ENCODE measurements at regions not wholly inside any gene's neighbourhood (a gene's known extent, or its start where the extent isn't known, plus 50 kb on each side); places are given as distances from the start of the nearest gene placed in this dataset.

GRCh38 chr12:18849080-18849479, 111.2 kb downstream of the CAPZA3 start:
- Histone ChIP-seq H3K4me3 (ENCODE audit: insufficient read depth, low read depth, low read length) (no peak overlapping the region), H2BK120ac (ENCODE audit: low read depth, low read length) (no peak overlapping the region), H2AK9ac (replicated peaks; ENCODE audit: low read depth, low read length, poor library complexity) (no peak overlapping the region), H3K4ac (ENCODE audit: low read depth, low read length) (no peak overlapping the region), H3K18ac (ENCODE audit: low read depth, low read length) (no peak overlapping the region), H4K8ac (ENCODE audit: low read depth in 2 of 2, low read length in 2 of 2) (no peak overlapping the region), H2AK5ac (ENCODE audit: low read depth, low read length) (no peak overlapping the region), H4K20me1 (ENCODE audit: insufficient read depth, low read length) (no peaks in the 10 kb centered on the region), H3K14ac (replicated peaks; ENCODE audit: low read depth, low read length) (0 out of 2 replicates have a peak overlapping the region, but pooled peaks have one; percentile 10), H3K56ac (ENCODE audit: extremely low read depth, insufficient read depth, low read length) (no peak overlapping the region), H3K27me3 (ENCODE audit: control insufficient read depth, insufficient read depth, low read length) (no peaks in the 10 kb centered on the region; the same call in 1 of the 2 replicates), H3K4me1 (ENCODE audit: control insufficient read depth, insufficient read depth, low read length) (peaks cover 3% of the 10 kb centered on the region), H3K36me3 (ENCODE audit: control insufficient read depth, insufficient read depth, low read length) (no peaks in the 10 kb centered on the region), H3K27ac (ENCODE audit: insufficient read depth, low read length) (no peak overlapping the region), H3K9me1 (ENCODE audit: insufficient read depth, low read length) (no peaks in the 10 kb centered on the region), H2AFZ (replicated peaks; ENCODE audit: low read length, poor library complexity) (no peak overlapping the region), H3K79me1 (ENCODE audit: low read depth in 1 of 2, low read length in 2 of 2) (no peaks in the 10 kb centered on the region), H2BK20ac (ENCODE audit: low read depth, low read length) (no peak overlapping the region), H3K4me2 (ENCODE audit: low read depth, low read length) (peak overlapping the region; percentile 60; the same call in 1 of the 2 replicates), H4K91ac (ENCODE audit: insufficient read depth, low read depth, low read length) (no peak overlapping the region), H3K9me3 (ENCODE audit: control insufficient read depth, insufficient read depth, low read length) (no peaks in the 10 kb centered on the region), H3K23ac (ENCODE audit: low read depth, low read length) (0 out of 2 replicates have a peak overlapping the region, but pooled peaks have one; percentile 43), H4K5ac (ENCODE audit: low read depth, low read length) (no peak overlapping the region), H2BK15ac (ENCODE audit: low read depth, low read length) (no peak overlapping the region; the same call in 2 of the 3 replicates), H3K9ac (ENCODE audit: low read depth, low read length) (no peak overlapping the region), H2BK5ac (ENCODE audit: low read depth, low read length, poor library complexity, severe bottlenecking) (no peak overlapping the region)
- in situ Hi-C loops (cut with MboI; ENCODE audit: low sequenced_read_pairs) (no loop called here), intact Hi-C loops (cut with micrococcal nuclease) (loop anchor here (1.0 kb wide), 1 partner anchor 101 kb away; no protein-coding TSS in a partner anchor), dilution Hi-C loops (cut with HindIII; ENCODE audit: low sequenced_read_pairs, unreplicated experiment) (no loop called here)
- DNase-seq (peak; percentile 88), ATAC-seq (ENCODE audit: low read depth) (peak; percentile 88)
- ChIA-PET POLR2A (ENCODE audit: unreplicated experiment) (no interaction called here), CTCF (no interaction called here)
- BruUV-seq (replicated peaks) = no TSS peak
- TF ChIP-seq MAFK (IDR thresholded peaks at IDR 0.05; ENCODE audit: low read depth, low read length) (peak; percentile 63), CTCF (conservative IDR thresholded peaks at IDR 0.05; ENCODE audit: low read depth, low read length) (no peak), CEBPB (IDR thresholded peaks at IDR 0.05; ENCODE audit: low read depth, low read length) (peak; percentile 79)
- no CpG with 5 or more reads among the region's 4 CpGs for WGBS, 2 experiments (ENCODE audit: extremely low coverage in 2 of 2, insufficient read length in 1 of 2)

Measured in IMR-90 (cell line).